ENCODE measurements at regions not wholly inside any gene's neighbourhood (a gene's known extent, or its start where the extent isn't known, plus 50 kb on each side); places are given as distances from the start of the nearest gene placed in this dataset.

DNA sequence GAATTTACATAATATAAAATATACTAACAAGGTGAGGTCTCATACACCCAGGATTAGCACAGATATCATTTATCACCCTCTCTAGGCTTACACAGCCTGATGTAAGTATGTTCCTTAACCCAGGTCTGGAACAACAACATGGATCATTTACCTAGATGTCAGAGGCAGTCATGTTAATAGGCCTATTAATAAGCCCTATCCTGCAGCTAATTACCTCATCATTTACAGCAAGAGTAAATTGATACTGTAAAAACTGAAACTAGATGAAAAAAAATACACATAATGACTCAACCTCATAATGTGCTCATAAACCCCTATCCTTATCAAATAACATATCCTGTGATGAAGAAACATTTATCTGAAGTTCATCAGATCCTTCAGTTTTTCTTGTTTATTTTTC is 334.3 kb upstream of the MANEA start:
- Histone ChIP-seq H3K79me1 (ENCODE audit: low read depth, low read length) (no peaks in the 10 kb centered on the region), H4K8ac (ENCODE audit: extremely low read depth, insufficient read depth, low read length) (no peak overlapping the region), H4K5ac (ENCODE audit: insufficient read length, low read depth, low read length) (no peak overlapping the region), H3K18ac (ENCODE audit: extremely low read depth, low read length) (no peak overlapping the region), H2BK12ac (ENCODE audit: low read depth, low read length) (no peak overlapping the region), H3K23me2 (ENCODE audit: low read depth, low read length) (no peaks in the 10 kb centered on the region), H3K27me3 (replicated peaks in 1 of 4; ENCODE audit: control insufficient read depth in 3 of 4, extremely low read depth in 1 of 4, insufficient read depth in 3 of 4, low read length in 3 of 4) (no peaks in the 10 kb centered on the region), H3K4me1 (replicated peaks in 1 of 4; ENCODE audit: control insufficient read depth in 3 of 4, insufficient read depth in 4 of 4, low read length in 3 of 4) (no peaks in the 10 kb centered on the region), H2AK5ac (ENCODE audit: low read depth, low read length) (no peak overlapping the region), H3K9ac (replicated peaks in 1 of 4; ENCODE audit: extremely low read depth in 1 of 4, low read depth in 3 of 4, low read length in 3 of 4) (no peak overlapping the region), H3K79me2 (ENCODE audit: control insufficient read depth in 1 of 2, insufficient read depth in 2 of 2, low read length in 2 of 2) (no peaks in the 10 kb centered on the region), H2BK5ac (ENCODE audit: low read depth, low read length) (no peak overlapping the region), H4K20me1 (replicated peaks in 1 of 2; ENCODE audit: control insufficient read depth in 1 of 2, insufficient read depth in 2 of 2, low read length in 2 of 2) (no peaks in the 10 kb centered on the region), H2BK120ac (replicated peaks; ENCODE audit: low read depth, low read length) (no peak overlapping the region), H2BK15ac (ENCODE audit: low read length) (no peak overlapping the region), H3K14ac (ENCODE audit: insufficient read length) (no peak overlapping the region), H3K23ac (ENCODE audit: insufficient read length) (no peak overlapping the region), H3K4ac (replicated peaks; ENCODE audit: insufficient read length, low read depth, low read length) (no peak overlapping the region), H3K4me2 (ENCODE audit: insufficient read depth in 1 of 2, low read depth in 2 of 2, low read length in 2 of 2) (no peak overlapping the region), H4K91ac (replicated peaks; ENCODE audit: insufficient read length, low read length) (no peak overlapping the region), H3K56ac (replicated peaks; ENCODE audit: insufficient read length, low read depth, low read length) (no peak overlapping the region), H2BK20ac (ENCODE audit: low read length) (no peak overlapping the region), H3K36me3 (ENCODE audit: control insufficient read depth in 2 of 4, insufficient read depth in 4 of 4, low read length in 3 of 4) (no peaks in the 10 kb centered on the region), H3K9me3 (ENCODE audit: insufficient read depth in 2 of 2, low read depth in 1 of 2, low read length in 1 of 2) (no peaks in the 10 kb centered on the region), H3K27ac (ENCODE audit: low read depth, low read length) (no peak overlapping the region), H3K4me3 (ENCODE audit: extremely low read depth in 1 of 4, insufficient read depth in 2 of 4, low read depth in 3 of 4, low read length in 4 of 4) (no peak overlapping the region), H2AFZ (ENCODE audit: low read length) (no peak overlapping the region)
- POLR2A ChIA-PET (ENCODE audit: partially characterized antibody) = no interaction called here
- no peak for TF ChIP-seq TCF12 (IDR thresholded peaks at IDR 0.05; ENCODE audit: low read depth, low read length)
- no peak for FAIRE-seq
- CTCF ChIA-PET (ENCODE audit: partially characterized antibody) = no interaction called here
- DNase-seq (ENCODE audit: low read depth in 1 of 2, low spot score in 2 of 2) = no peak
